HG03521 (cell line): ENCODE measurements at regions not wholly inside any gene's neighbourhood (a gene's known extent, or its start where the extent isn't known, plus 50 kb on each side); places are given as distances from the start of the nearest gene placed in this dataset.
"Not testable (repeated sequence)": the region's sequence is repeated elsewhere in the genome, so short reads cannot be mapped to it uniquely, and the experiment has no call there.

Experiments used
- ATAC-seq: cut with Tn5 transposase; IDR thresholded peaks from one replicate; pipeline ENCODE4 v1.9.1; 2021; ENCODE audit warnings: mild to moderate bottlenecking, moderate library complexity; ENCODE audit not compliant: unreplicated experiment

- no peak for ATAC-seq
Measured at GRCh38 chr3:191809326-191809949, 348.5 kb downstream of the PYDC2 start.

- ATAC-seq, result no peak
Measured at GRCh38 chr3:191813245-191813644, 352.3 kb downstream of the PYDC2 start.

DNA sequence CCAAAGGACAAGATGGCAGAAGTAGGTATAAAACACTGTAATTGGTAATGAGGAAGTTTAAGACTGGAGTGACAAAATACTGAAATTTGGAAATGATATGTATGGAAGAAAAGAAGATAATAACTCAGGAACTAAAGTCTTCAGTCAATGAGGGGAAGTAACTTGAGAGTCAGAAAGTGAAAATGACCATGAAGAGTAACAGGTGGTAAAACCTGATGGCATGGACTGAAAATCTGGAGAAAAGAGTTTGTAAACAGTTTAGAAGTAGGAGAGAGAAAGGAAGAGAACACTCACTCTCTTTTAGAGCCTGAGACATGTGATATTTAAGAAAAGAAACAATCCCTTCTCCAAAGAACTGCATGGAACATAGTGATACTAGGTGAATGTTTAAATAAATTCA, 387.9 kb downstream of the PYDC2 start:
- ATAC-seq, result no peak

GRCh38 chr3:191859531-191859930, 398.6 kb downstream of the PYDC2 start:
- no peak for ATAC-seq

DNA sequence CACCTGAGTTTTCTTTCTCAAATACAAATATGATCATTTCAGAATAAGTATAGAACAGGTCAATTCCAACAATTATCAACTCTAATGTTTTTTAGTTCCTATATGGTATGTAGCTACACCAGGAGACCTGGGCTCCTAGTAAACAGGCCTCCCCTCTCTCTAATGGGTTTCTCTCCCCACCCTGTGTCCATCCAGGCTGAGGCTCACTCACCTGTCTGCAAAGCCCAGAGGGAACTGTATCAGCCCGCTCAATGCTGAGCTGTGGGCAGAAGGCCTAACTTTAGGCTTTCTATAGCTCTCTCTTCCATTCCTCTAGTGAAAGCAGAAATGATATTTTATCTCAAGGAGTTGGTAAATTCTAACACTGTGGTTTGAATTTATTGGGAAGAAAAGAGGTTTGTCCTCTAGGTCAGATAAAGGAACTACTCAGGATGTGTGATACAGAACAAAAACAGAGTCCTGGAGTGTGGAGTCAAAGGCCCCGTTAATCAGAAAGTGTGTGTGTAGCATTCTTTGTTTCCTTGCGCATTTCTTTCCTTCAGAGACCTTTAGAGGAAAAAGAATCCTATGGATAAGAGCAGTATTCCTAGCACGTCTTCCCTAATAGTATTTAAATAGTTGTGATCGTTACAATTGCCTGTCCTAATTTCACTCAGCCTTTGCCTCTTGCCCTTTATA, 408.9 kb downstream of the PYDC2 start:
- no peak for ATAC-seq

DNA sequence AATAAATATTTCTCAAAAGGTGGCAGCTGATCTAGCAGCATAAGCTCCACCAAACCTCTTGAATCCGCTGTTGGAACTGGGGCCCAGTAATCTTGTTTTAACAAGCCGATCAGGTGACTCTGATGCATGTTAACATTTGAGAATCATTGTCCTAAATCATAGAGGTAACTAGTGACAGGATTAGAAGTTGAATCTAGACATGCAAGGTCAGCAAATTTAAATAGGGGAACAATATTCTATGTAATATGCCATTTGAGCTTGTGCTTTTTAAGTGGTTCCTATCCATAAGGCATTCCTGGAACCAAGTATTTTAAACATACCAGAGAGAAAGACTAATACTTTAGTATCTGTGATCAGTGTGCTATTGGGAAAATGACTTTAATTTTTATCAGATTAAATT, 412.8 kb downstream of the PYDC2 start:
- ATAC-seq, result no peak

- ATAC-seq, result no peak
Measured at GRCh38 chr3:191882289-191882688, 421.3 kb downstream of the PYDC2 start.

DNA sequence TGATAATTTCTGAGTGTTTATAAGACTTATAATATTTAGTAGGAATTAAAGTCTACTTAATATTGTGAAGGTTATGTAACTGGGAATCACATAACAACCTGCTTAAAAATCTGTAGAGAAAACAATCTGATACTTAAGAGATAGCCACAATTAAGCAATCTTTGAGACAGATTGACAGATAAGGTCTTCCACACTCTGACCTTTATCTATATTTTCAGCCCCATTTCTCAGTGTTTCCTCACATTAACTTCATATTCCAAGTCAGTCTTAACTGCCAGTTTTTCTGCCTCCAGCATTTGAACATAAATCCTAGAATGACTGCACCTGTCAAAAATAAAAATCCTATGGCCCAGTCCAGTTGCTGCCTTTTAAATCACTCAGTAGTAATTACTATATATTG, 423.2 kb downstream of the PYDC2 start:
- ATAC-seq, result no peak

DNA sequence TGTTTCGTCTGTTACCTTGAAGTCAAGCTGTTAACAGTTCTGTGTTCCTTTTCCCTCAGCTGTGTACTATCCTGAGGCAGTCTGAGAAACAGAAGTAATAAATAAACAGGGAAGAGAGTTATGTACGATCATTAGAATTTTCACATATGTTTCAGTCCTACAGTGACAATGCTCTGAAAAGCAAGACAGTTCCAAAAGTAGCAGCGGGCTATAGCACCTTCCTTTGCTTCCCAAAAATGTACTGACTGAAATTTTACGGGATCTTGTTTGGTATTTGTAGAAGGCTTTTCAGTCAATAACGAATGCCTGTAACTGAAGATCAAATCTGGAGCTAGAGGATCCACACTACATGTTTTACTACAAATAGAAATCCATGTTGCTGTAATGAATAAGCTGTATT, 428.1 kb downstream of the PYDC2 start:
- ATAC-seq, result no peak

DNA sequence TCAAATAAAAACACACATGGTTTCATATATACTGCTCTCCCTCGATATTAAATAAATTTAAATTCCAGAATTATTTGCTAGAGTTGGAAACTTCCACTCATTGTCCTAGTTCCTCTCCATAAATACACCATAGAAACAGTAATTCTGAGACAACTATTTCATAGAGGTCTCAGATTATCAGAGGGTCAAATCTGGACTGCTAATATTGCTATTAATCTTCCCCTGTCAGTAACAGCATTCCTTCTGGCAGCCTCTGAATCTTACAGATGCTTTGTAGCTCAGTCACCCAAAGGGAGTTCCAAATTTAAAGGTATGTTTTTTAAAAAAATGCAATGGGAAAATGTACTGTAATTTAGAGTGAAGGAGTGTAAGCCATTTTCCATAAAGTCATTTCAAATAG, 428.8 kb downstream of the PYDC2 start:
- no peak for ATAC-seq

DNA sequence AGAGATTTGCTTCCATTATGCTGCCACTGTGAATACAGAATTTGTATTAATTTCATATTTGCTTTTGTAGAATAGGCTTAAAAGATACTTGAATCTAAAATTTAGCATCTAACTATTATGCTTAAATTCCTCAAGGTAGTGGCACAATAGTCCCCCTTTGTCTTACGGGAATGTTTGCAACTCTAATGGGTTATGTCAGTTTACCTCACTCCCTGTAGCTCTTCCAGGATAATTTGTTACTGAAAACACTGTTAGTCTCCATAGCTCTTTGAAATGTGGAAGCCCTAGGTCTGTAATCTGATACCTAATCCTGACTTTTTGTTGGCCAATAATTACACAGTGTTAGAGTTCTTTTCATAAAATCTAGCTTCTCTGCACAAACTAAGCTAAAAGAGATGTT, 433.4 kb downstream of the PYDC2 start:
- no peak for ATAC-seq

DNA sequence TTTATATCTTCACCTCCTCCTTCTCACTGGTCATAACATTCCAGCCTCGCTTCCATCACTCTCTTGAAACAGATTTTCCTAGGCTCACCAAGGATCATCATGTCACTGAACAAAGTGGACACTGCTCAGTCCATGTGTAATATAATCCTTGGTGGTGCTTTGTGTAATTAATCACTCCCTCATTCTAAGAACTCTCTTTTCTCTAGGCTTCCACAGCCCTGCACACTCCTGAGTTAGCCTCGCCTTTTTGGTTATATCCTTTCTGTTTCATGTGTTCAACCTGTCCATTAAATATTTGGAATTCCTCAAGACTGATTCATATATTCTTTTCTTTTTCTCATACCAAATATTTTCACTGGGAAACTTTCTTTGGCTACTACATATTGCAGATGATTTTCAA, 440.8 kb downstream of the PYDC2 start:
- no peak for ATAC-seq

- ATAC-seq, result no peak
Measured at GRCh38 chr3:191912616-191913204, 451.7 kb downstream of the PYDC2 start.

DNA sequence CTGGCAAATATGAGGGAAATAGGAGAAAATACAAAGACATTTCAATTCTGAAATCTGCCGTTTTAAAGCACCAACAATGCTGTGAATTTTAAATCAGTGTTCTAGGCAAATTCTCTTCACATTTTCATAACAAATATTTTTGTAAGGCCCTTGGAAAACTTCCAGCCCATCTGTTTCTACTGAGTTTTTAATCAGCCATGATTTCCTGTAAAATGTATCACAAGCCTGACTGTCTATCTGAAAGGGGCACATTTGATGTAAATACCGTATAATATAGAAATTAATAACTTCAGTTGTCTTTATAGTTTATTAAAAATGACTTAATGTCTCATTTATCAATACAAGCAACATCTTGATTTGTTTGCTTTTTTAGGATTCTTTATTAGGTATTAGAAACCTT, 454.7 kb downstream of the PYDC2 start:
- ATAC-seq, result no peak

DNA sequence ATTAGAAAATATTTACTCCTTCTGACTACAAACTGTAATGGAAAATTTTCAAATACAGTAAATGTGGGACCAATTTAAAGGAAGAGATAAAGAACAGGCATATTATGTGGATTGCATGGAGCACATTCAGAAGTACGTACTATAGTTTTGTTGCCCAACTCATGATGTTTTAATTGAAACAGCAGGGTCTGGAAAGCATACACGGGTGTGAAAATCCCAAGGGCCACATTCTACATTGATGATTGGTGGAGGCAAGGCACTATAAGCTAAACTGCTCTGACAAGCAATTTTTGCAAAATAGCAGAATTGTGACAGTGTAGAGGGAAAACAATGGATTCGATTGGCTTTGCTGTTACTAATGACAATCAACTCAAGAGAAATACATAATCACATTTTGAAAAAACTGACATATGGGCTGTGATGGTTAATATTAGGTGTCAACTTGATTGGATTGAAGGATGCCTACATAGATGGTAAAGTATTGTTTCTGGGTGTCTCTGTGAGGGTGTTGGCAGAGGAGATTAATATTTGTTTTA, 458.6 kb downstream of the PYDC2 start:
- ATAC-seq, result no peak

DNA sequence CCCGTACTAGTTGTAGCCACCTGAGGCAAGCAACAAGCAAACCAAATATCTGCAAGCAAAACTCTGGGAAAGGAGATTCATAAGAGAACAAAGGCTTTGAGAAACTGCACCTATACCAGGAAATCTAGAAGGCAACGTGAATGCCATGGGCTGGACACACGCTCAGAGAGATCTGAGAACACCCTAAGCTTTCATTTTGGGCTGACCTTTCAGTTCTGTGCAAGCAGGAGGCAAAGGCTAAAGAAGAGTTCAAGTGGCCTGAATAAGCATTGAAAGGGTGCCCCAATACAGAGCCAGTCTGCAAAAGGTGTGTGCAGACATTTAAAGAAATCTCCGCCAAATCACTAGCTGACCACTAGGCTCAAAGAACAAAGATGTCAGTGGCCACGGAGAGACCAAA, 461.6 kb downstream of the PYDC2 start:
- no peak for ATAC-seq

DNA sequence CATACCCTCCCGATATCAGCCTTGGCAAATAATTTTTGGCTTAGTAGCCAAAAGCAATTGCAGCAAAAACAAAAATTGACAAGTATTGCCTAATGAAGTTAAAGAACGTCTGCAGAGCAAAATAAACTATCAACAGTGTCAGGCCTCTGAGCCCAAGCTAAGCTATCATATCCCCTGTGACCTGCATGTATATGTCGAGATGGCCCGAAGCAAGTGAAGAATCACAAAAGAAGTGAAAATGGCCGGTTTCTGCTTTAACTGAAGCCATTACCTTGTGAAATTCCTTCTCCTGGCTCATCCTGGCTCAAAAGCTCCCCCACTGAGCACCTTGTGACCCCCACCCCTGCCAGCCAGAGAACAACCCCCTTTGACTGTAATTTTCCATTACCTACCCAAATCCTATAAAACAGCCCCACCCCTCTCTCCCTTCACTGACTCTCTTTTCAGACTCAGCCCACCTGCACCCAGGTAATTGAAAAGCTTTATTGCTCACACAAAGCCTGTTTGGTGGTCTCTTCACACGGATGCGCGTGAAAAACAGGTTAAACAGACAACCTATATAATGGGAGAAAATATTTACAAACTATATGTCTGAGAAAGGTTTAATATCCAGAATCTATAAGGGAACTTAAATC, 466.3 kb downstream of the PYDC2 start:
- not testable (repeated sequence) for ATAC-seq

- not testable (repeated sequence) for ATAC-seq
Measured at GRCh38 chr3:191927998-191928397, 467.0 kb downstream of the PYDC2 start.

GRCh38 chr3:191944835-191945234, 483.9 kb downstream of the PYDC2 start:
- no peak for ATAC-seq

GRCh38 chr3:191952186-191952585, 491.2 kb downstream of the PYDC2 start:
- ATAC-seq, result no peak

GRCh38 chr3:191952609-191953008, 491.6 kb downstream of the PYDC2 start:
- no peak for ATAC-seq
